HepG2 (cell line): ENCODE measurements at regions not wholly inside any gene's neighbourhood (a gene's known extent, or its start where the extent isn't known, plus 50 kb on each side); places are given as distances from the start of the nearest gene placed in this dataset.

Source experiments
- ATAC-seq: fragments of 200-7000 bp; cut with Tn5 transposase; 3 replicates; pipeline ENCODE4 v1.9.1; 2020; ENCODE audit warnings: mild to moderate bottlenecking, moderate library complexity
- BruUV-seq: library from RNA; stranded (reverse); fragments of 400-500 nt; replicated peaks from 2 replicates; lab custom pipeline; 2021; lab: Mats Ljungman, UMichigan
- CTCF ChIA-PET: fragments of 300-600 bp; formaldehyde crosslinking; extraction: SDS; loops from one replicate; lab custom pipeline; 2021; ENCODE audit warnings: low total read pairs, inconsistent platforms, low intra/inter-chr PET ratio; lab: Yijun Ruan, JAX
- POLR2A ChIA-PET: fragments of 350-600 bp; sonication (Branson Sonifier 250); formaldehyde crosslinking; loops from one replicate; lab custom pipeline; 2020; ENCODE audit warnings: antibody characterized with exemption, inconsistent platforms; lab: Yijun Ruan, JAX
- DNase-seq: peaks from one replicate; pipeline ENCODE4 v3.0.0-alpha.2; 2015; ENCODE audit warnings: low spot score
- FAIRE-seq: peaks from 3 replicates; lab custom pipeline; 2011; peaks lifted over from hg19 to GRCh38; lab: Jason Lieb, UNC
- H2AFZ ChIP-seq: one replicate; pipeline ENCODE4 v1.6.1; 2011; ENCODE audit warnings: low read length, inconsistent platforms
- H3K27ac ChIP-seq: fragments of 300-600 bp; 3 replicates; pipeline ENCODE4 v1.8.0; 2011; ENCODE audit warnings: mixed run types, mild to moderate bottlenecking, mixed read lengths, low read length, inconsistent platforms; ENCODE audit not compliant: insufficient read depth; ENCODE audit errors: extremely low read length
- H3K27me3 ChIP-seq, 2 experiments: fragments of 200-600 bp in 1 of 2; 2 replicates in 1 of 2; 3 replicates in 1 of 2; pipeline versions ENCODE4 v1.6.0 to v1.8.0; 2011; ENCODE audit warnings: low read length in 2 of 2, mild to moderate bottlenecking in 2 of 2, moderate library complexity in 2 of 2, inconsistent platforms in 1 of 2; ENCODE audit not compliant: insufficient read depth in 2 of 2, control insufficient read depth in 1 of 2
- H3K36me3 ChIP-seq, 2 experiments: fragments of 200-600 bp in 1 of 2; replicated peaks in 1 of 2; 2 replicates in 1 of 2; 3 replicates in 1 of 2; pipeline versions ENCODE4 v1.5.1 to v1.8.0; 2011; ENCODE audit warnings: low read length in 2 of 2, inconsistent platforms in 1 of 2; ENCODE audit not compliant: insufficient read depth in 2 of 2, control insufficient read depth in 1 of 2
- H3K4me1 ChIP-seq: 2 replicates; pipeline ENCODE4 v1.5.1; 2012; ENCODE audit warnings: low read length, inconsistent platforms; ENCODE audit not compliant: insufficient read depth
- H3K4me2 ChIP-seq: 2 replicates; pipeline ENCODE4 v1.6.0; 2011; ENCODE audit warnings: low read depth, low read length, inconsistent platforms
- H3K4me3 ChIP-seq, 3 experiments: fragments of 200-600 bp in 1 of 3; sonication (generic), shearing (Covaris generic) in 1 of 3; replicated peaks in 1 of 3; 2 replicates each; pipeline ENCODE4 v1.5.1; 2011 to 2016; ENCODE audit warnings: low read length in 3 of 3, inconsistent platforms in 2 of 3, low read depth in 2 of 3, mild to moderate bottlenecking in 2 of 3, control low read depth in 1 of 3, mixed read lengths in 1 of 3; ENCODE audit not compliant: insufficient read depth in 1 of 3
- H3K79me2 ChIP-seq: one replicate; pipeline ENCODE4 v1.6.1; 2011; ENCODE audit warnings: low read length, inconsistent platforms; ENCODE audit not compliant: insufficient read depth
- H3K9ac ChIP-seq: 2 replicates; pipeline ENCODE4 v1.6.0; 2011; ENCODE audit warnings: mild to moderate bottlenecking, low read depth, low read length, inconsistent platforms; ENCODE audit not compliant: insufficient read depth
- H3K9me3 ChIP-seq: 2 replicates; pipeline ENCODE4 v1.5.1; 2012; ENCODE audit warnings: mild to moderate bottlenecking, low read length
- H4K20me1 ChIP-seq: 2 replicates; pipeline ENCODE4 v1.6.0; 2011; ENCODE audit warnings: inconsistent platforms, mild to moderate bottlenecking, low read length, moderate library complexity; ENCODE audit not compliant: insufficient read depth
- ADNP ChIP-seq: sonication (generic); formaldehyde crosslinking; IDR thresholded peaks from 2 replicates; pipeline ENCODE4 v1.4.0; 2020; ENCODE audit warnings: missing genetic modification reagents
- BCLAF1 ChIP-seq: fragments of 450-650 bp; IDR thresholded peaks from 2 replicates; pipeline ENCODE4 v1.6.1; 2017; ENCODE audit warnings: mild to moderate bottlenecking
- BRCA1 ChIP-seq: sonication (generic); formaldehyde crosslinking; IDR thresholded peaks from 2 replicates; pipeline ENCODE4 v1.4.0; 2020; ENCODE audit warnings: missing genetic modification reagents
- ERF ChIP-seq: IDR thresholded peaks from 2 replicates; pipeline ENCODE4 v1.6.1; 2018; ENCODE audit warnings: missing biosample characterization, missing genetic modification reagents
- ETV5 ChIP-seq: IDR thresholded peaks from 2 replicates; pipeline ENCODE4 v1.6.1; 2018; ENCODE audit warnings: missing biosample characterization, missing genetic modification reagents, inconsistent platforms, borderline replicate concordance
- KDM2A ChIP-seq: sonication (generic); formaldehyde crosslinking; IDR thresholded peaks from 2 replicates; pipeline ENCODE4 v1.4.0; 2020; ENCODE audit warnings: low read depth, missing genetic modification reagents, borderline replicate concordance
- TBP ChIP-seq: sonication (generic); formaldehyde crosslinking; IDR thresholded peaks from 2 replicates; pipeline ENCODE4 v1.5.0; 2020; ENCODE audit warnings: missing genetic modification reagents
- ZNF124 ChIP-seq: sonication (generic); formaldehyde crosslinking; IDR thresholded peaks from 2 replicates; pipeline ENCODE4 v1.4.0; 2020; ENCODE audit warnings: missing genetic modification reagents
- WGBS: methylation state at CpG from one replicate; pipeline ENCODE4 v1.1.6; 2017; ENCODE audit warnings: low lambda C conversion rate; 5-methylcytosine and 5-hydroxymethylcytosine counted together
- in situ Hi-C: cut with HindIII; loops from 2 replicates; pipeline ENCODE4 v1.10.0; 2017; ENCODE audit warnings: low pct_unique_long_range_greater_than_20kb; ENCODE audit not compliant: extremely low pct_ligation_motif_present
- intact Hi-C: fragments of 100-400 bp; cut with micrococcal nuclease; formaldehyde crosslinking; loops from one replicate; pipeline ENCODE4 v1.10.0; 2022; ENCODE audit not compliant: unreplicated experiment
- TF ChIP-seq, protein P1 (sequence below): sonication (generic); formaldehyde crosslinking; IDR thresholded peaks from 2 replicates; pipeline ENCODE4 v1.5.0; 2020; ENCODE audit warnings: missing genetic modification reagents, mild to moderate bottlenecking, borderline replicate concordance
- TF ChIP-seq, protein P2 (sequence below): sonication (generic); formaldehyde crosslinking; IDR thresholded peaks from 2 replicates; pipeline ENCODE4 v1.8.0; 2022; ENCODE audit warnings: mild to moderate bottlenecking, missing genetic modification reagents

- H3K27me3 ChIP-seq, result no peaks in the 10 kb centered on the region
- no peaks in the 10 kb centered on the region for H3K36me3 ChIP-seq
- H4K20me1 ChIP-seq, result no peaks in the 10 kb centered on the region
- ATAC-seq (no peak), DNase-seq (no peak), FAIRE-seq (no peak)
- POLR2A ChIA-PET, result no interaction called here
- CTCF ChIA-PET, result no interaction called here
- no peak for TF ChIP-seq BRCA1 (CRISPR knock-in tag)
- TF ChIP-seq ADNP (CRISPR knock-in tag), result no peak
- no peak for TF ChIP-seq ETV5 (CRISPR knock-in tag)
- no peak for TF ChIP-seq ZNF124 (CRISPR knock-in tag)
- no peaks in the 10 kb centered on the region for H3K79me2 ChIP-seq
- H3K4me3 ChIP-seq, result no peak overlapping the region
- no peak overlapping the region for H3K27ac ChIP-seq
- intact Hi-C loops (no loop called here), in situ Hi-C loops (no loop called here)
- WGBS, result 50% methylated on average over 2 of the region's 2 CpGs
- no peaks in the 10 kb centered on the region for H3K4me1 ChIP-seq
- peaks cover 7% of the 10 kb centered on the region; the same call in 1 of the 2 replicates for H3K9me3 ChIP-seq
- H2AFZ ChIP-seq, result no peak overlapping the region
- BruUV-seq, result no TSS peak
- no peak overlapping the region for H3K9ac ChIP-seq
- H3K4me2 ChIP-seq, result no peak overlapping the region
Observed at GRCh38 chrY:18989356-18989755, 215.8 kb upstream of the HSFY2 start.

- DNase-seq (no peak), ATAC-seq (no peak), FAIRE-seq (no peak)
- Histone ChIP-seq H3K4me1 (no peaks in the 10 kb centered on the region), H3K9me3 (peaks cover 44% of the 10 kb centered on the region), H3K4me2 (no peak overlapping the region), H4K20me1 (no peaks in the 10 kb centered on the region), H3K27ac (no peak overlapping the region), H2AFZ (no peak overlapping the region), H3K9ac (no peak overlapping the region), H3K4me3 (no peak overlapping the region), H3K36me3 (no peaks in the 10 kb centered on the region), H3K27me3 (no peaks in the 10 kb centered on the region), H3K79me2 (no peaks in the 10 kb centered on the region)
- in situ Hi-C loops, result no loop called here
- WGBS, result 42% methylated on average over 1 of the region's 1 CpG
- intact Hi-C loops, result no loop called here
- TF ChIP-seq, protein P1, sequence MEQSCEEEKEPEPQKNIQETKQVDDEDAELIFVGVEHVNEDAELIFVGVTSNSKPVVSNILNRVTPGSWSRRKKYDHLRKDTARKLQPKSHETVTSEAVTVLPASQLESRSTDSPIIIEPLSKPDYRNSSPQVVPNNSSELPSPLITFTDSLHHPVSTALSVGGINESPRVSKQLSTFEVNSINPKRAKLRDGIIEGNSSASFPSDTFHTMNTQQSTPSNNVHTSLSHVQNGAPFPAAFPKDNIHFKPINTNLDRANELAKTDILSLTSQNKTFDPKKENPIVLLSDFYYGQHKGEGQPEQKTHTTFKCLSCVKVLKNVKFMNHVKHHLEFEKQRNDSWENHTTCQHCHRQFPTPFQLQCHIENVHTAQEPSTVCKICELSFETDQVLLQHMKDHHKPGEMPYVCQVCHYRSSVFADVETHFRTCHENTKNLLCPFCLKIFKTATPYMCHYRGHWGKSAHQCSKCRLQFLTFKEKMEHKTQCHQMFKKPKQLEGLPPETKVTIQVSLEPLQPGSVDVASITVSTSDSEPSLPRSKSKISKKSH, result no peak
- no peak for TF ChIP-seq TBP (CRISPR knock-in tag)
- no peak for TF ChIP-seq KDM2A (CRISPR knock-in tag)
- no peak for TF ChIP-seq ERF (CRISPR knock-in tag)
- TF ChIP-seq, protein P2, sequence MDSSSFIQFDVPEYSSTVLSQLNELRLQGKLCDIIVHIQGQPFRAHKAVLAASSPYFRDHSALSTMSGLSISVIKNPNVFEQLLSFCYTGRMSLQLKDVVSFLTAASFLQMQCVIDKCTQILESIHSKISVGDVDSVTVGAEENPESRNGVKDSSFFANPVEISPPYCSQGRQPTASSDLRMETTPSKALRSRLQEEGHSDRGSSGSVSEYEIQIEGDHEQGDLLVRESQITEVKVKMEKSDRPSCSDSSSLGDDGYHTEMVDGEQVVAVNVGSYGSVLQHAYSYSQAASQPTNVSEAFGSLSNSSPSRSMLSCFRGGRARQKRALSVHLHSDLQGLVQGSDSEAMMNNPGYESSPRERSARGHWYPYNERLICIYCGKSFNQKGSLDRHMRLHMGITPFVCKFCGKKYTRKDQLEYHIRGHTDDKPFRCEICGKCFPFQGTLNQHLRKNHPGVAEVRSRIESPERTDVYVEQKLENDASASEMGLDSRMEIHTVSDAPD (CRISPR knock-in tag), result no peak
- no peak for TF ChIP-seq BCLAF1
- ChIA-PET CTCF (no interaction called here), POLR2A (no interaction called here)
- BruUV-seq, result no TSS peak
Observed at GRCh38 chrY:18966001-18966400, 192.5 kb upstream of the HSFY2 start.
